GM10266 (cell line): ENCODE measurements at regions not wholly inside any gene's neighbourhood (a gene's known extent, or its start where the extent isn't known, plus 50 kb on each side); places are given as distances from the start of the nearest gene placed in this dataset.

ENCODE experiments used
- DNase-seq: peaks from one replicate; pipeline ENCODE4 v3.0.0; 2012; ENCODE audit errors: extremely low spot score
- CTCF ChIP-seq: IDR thresholded peaks from 2 replicates; pipeline ENCODE4 v1.5.1; 2012; ENCODE audit warnings: mild to moderate bottlenecking, low read depth; ENCODE audit not compliant: control insufficient read depth, insufficient read depth; ENCODE audit errors: missing control alignments

DNA sequence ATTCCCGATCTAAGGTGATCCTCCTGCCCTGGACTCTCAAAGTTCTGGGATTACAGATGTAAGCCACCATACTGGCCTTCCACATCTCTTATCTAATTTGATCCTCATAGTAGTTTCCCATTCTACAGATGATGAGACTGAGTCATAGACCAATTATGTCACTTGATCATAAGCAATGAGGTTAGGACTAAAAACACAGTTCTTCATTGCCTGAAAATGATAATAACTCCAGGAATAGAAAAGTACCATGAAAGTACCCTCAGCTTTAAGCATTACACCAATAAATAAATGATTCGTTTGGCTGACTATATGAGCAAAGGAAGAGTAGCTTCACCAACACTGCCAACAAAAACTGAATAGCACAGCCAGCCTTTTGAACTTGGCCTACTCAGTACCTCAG, 389.5 kb downstream of the ACTL7B start:
- TF ChIP-seq CTCF: no peak
- DNase-seq: no peak

- TF ChIP-seq CTCF: no peak
- no peak for DNase-seq
Observed at GRCh38 chr9:108463932-108464606, 391.7 kb downstream of the ACTL7B start.

DNA sequence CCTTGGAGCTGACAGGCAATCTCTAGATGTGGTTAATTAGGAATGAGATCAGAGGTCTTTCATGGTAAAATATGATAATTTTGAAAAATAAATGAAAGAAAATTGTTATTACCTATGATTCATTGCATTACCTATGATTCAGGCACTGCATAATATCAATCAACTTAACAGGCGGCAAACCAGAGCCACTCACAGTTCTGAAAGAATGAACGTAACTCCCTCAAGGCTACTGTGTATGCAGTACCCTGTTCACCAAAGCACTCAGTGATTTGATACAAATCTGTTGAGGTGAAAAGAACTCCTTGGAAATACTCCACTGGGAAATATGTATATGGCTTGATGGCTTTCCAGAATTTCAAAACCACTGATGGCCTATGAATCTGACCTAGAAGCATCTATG, 398.9 kb downstream of the ACTL7B start:
- TF ChIP-seq CTCF: no peak
- DNase-seq: no peak

DNA sequence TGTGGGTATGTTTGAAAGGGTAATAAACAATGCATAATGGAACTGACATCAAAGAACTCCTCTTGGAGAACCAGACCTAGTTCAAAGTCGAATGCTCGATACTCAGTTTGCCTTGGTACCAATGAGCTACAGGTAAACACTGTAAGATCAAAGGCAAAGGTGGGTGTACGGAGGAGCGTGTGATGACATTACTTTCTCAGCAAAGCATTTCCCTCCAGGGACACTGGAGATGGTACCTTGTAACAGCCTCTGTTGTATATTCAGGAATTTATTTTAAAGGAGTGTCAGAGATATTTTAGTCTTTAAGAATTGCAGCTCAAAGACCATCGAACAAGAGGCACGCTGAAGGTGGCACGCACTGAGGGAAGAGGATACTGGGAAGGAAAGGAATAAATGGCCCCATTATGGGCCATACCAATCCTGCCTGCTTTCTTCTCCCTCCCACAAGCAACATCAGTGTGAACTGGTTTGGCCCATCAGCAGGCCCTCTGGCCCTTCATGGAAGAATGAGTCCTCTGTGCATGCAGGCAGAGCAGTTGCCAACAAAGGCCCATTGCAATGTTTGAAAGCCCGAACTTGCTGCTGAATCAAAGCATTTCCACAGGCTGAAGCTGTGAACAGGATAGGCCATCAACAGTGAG, 410.2 kb downstream of the ACTL7B start:
- DNase-seq: no peak
- no peak for TF ChIP-seq CTCF

DNA sequence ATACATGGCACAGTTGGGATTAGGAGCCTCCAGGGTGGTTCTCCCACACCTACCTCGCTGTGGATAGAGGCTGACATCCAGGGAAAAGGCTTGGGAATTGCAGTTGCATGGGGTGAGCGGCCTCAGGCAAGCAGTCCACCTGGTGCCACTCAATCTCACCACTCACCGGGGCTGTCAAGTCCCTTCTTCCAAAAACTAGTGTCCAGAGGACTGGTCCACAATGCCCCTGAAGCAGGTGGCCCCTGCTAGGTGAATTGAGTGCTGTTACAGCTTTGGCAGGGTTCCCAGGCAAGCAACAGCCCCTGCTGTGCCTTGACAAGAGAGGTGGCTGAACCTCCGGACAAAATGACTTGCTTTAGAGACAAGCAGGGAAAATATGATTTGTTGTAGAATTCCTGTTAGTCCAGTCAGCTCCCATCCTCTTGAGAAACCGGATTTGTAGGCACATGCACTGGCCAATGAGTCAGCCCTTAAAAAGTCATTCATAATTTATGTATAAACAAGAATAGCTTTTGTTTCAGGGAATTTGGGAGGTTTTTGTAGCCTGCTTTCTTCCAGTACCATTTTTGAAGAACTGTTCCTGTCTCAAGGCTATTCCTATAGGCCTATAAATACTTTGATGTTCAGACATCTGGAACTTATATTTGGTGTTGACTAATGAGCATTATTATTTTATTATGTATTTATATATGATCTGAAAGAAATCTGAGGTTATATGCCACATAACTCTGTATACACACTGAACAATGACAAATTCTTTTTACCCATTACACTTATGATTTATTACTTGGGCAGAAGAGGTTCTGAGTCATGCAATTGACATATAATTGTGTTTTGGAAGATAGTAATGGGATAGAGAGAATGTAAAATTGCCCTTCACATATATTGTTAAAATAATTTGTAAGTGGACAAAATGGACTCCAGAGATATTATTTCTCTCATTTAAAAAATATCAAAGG, 411.1 kb downstream of the ACTL7B start:
- DNase-seq: no peak
- TF ChIP-seq CTCF: no peak

DNA sequence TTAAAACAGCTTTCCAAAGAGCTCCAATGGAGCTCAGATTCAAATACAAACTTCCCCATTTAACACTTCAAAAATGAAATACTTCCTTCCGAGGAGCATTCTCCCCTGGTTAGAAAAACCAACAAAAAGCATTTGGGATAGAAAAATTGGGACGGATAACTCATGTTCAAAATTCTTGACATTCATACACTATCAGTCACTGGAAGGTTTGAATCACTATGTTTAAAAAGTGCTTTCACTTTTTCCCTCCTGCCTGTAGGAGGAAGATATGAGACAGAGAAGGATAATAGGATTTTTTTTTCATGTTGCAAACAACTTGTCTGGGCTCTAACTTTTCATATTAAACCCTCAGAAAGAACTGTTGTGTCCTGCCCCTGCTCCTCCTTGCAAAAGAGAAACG, 412.0 kb downstream of the ACTL7B start:
- no peak for DNase-seq
- no peak for TF ChIP-seq CTCF
